GM12878 (cell line): ENCODE measurements at regions not wholly inside any gene's neighbourhood (a gene's known extent, or its start where the extent isn't known, plus 50 kb on each side); places are given as distances from the start of the nearest gene placed in this dataset.

Experiments used
- ATF2 ChIP-seq: IDR thresholded peaks from 2 replicates; pipeline ENCODE4 v1.6.1; 2012; ENCODE audit warnings: low read length, inconsistent platforms
- CEBPB ChIP-seq, 2 experiments: fragments of 150-350 bp in 1 of 2; IDR thresholded peaks; 2 replicates each; pipeline ENCODE4 v1.6.1; 2012 to 2014; ENCODE audit warnings: low read depth in 2 of 2, low read length in 2 of 2, borderline replicate concordance in 1 of 2, inconsistent platforms in 1 of 2
- CTCF ChIP-seq, 3 experiments: IDR thresholded peaks in 2 of 3; conservative IDR thresholded peaks in 1 of 3; 2 replicates each; pipeline ENCODE4 v1.5.1; 2011; ENCODE audit warnings: low read depth in 3 of 3, low read length in 3 of 3, mild to moderate bottlenecking in 3 of 3, control low read depth in 2 of 3, moderate library complexity in 2 of 3, inconsistent platforms in 1 of 3, mixed read lengths in 1 of 3; ENCODE audit not compliant: control insufficient read depth in 2 of 3, insufficient read depth in 1 of 3; ENCODE audit errors: extremely low read depth in 1 of 3
- CUX1 ChIP-seq: IDR thresholded peaks from 2 replicates; pipeline ENCODE4 v1.6.1; 2012; ENCODE audit warnings: improper control_type of control experiment, low read depth, low read length; ENCODE audit not compliant: insufficient replicate concordance
- ELK1 ChIP-seq: IDR thresholded peaks from 2 replicates; pipeline ENCODE4 v1.6.1; 2012; ENCODE audit warnings: low read depth, low read length, improper control_type of control experiment
- FOXM1 ChIP-seq: IDR thresholded peaks from 2 replicates; pipeline ENCODE4 v1.6.1; 2012; ENCODE audit warnings: low read depth, mild to moderate bottlenecking, inconsistent platforms, low read length, moderate library complexity
- HDAC2 ChIP-seq: fragments of 200-600 bp; sonication (generic); IDR thresholded peaks from 2 replicates; pipeline ENCODE4 v1.6.1; 2017
- MEF2B ChIP-seq: fragments of 450-650 bp; IDR thresholded peaks from 2 replicates; pipeline ENCODE4 v1.6.1; 2018; ENCODE audit warnings: mild to moderate bottlenecking, moderate library complexity; ENCODE audit not compliant: partially characterized antibody, poor library complexity, severe bottlenecking
- NFYB ChIP-seq: IDR thresholded peaks from 2 replicates; pipeline ENCODE4 v1.6.1; 2011; ENCODE audit warnings: low read depth, mild to moderate bottlenecking, low read length, improper control_type of control experiment, moderate library complexity; ENCODE audit not compliant: insufficient read depth
- PKNOX1 ChIP-seq: fragments of 450-650 bp; IDR thresholded peaks from 2 replicates; pipeline ENCODE4 v1.6.1; 2016; ENCODE audit warnings: mild to moderate bottlenecking
- POLR2A ChIP-seq: IDR thresholded peaks from 2 replicates; pipeline ENCODE4 v1.6.1; 2011; ENCODE audit warnings: low read depth, mild to moderate bottlenecking, low read length
- POLR2AphosphoS5 ChIP-seq: IDR thresholded peaks from 2 replicates; pipeline ENCODE4 v1.6.1; 2011; ENCODE audit warnings: mild to moderate bottlenecking, low read length, inconsistent platforms
- RCOR1 ChIP-seq: conservative IDR thresholded peaks from 2 replicates; pipeline ENCODE4 v1.6.1; 2012; ENCODE audit warnings: low read depth, low read length, improper control_type of control experiment

- TF ChIP-seq CTCF (IDR thresholded peaks at IDR 0.05 in 2 of 3, conservative IDR thresholded peaks at IDR 0.05 in 1 of 3; ENCODE audit: control insufficient read depth in 2 of 3, extremely low read depth in 1 of 3, insufficient read depth in 1 of 3, low read depth in 3 of 3, low read length in 3 of 3) (no peak), FOXM1 (no peak), POLR2AphosphoS5 (no peak), ELK1 (no peak), RCOR1 (no peak), CUX1 (no peak), NFYB (no peak), CEBPB (IDR thresholded peaks at IDR 0.05; ENCODE audit: borderline replicate concordance in 1 of 2, low read depth in 2 of 2, low read length in 2 of 2) (no peak), ATF2 (no peak), PKNOX1 (no peak), HDAC2 (no peak), MEF2B (no peak), POLR2A (no peak)
Observed at GRCh38 chr16:54734156-54734555, 196.5 kb upstream of the IRX5 start.
